ENCODE measurements at regions not wholly inside any gene's neighbourhood (a gene's known extent, or its start where the extent isn't known, plus 50 kb on each side); places are given as distances from the start of the nearest gene placed in this dataset.

DNA sequence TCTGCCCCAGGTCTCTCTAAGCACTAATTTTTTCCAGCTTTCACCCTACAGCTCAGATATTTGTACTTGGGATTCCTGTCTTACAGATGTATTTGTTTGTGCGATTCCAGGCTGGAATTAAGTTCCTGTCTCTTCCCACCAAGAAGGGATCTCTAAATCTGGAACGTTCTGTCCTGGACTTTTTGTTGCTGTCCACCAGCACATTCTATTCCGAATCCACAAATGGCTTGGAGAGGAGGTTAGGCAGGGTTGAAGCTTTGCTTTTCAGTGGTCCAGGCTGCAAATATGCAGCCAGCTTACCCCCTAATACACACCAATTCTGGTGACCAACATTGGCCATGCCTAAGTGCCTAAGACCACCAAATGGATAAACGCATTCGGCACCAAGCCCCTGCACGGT is 315.0 kb downstream of the TNS1 start:
- DNase-seq: no peak

DNA sequence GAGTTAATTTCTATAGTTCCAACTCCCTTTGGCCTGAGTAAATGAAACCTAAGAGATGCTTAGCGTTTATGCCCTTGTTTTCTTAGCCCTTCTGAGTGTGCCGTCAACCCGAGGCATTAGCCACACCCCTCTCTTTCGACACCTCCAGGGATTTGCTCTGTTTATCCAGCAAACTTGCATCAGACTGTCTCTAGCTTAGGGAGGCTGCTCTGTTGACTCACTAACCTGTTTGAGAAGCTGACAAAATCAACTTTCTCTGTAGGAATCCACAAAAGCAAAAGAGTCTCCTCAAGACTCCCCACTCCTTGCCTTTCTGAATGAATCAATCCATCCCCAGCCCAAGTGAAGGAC is 317.6 kb downstream of the TNS1 start:
- DNase-seq: no peak

DNA sequence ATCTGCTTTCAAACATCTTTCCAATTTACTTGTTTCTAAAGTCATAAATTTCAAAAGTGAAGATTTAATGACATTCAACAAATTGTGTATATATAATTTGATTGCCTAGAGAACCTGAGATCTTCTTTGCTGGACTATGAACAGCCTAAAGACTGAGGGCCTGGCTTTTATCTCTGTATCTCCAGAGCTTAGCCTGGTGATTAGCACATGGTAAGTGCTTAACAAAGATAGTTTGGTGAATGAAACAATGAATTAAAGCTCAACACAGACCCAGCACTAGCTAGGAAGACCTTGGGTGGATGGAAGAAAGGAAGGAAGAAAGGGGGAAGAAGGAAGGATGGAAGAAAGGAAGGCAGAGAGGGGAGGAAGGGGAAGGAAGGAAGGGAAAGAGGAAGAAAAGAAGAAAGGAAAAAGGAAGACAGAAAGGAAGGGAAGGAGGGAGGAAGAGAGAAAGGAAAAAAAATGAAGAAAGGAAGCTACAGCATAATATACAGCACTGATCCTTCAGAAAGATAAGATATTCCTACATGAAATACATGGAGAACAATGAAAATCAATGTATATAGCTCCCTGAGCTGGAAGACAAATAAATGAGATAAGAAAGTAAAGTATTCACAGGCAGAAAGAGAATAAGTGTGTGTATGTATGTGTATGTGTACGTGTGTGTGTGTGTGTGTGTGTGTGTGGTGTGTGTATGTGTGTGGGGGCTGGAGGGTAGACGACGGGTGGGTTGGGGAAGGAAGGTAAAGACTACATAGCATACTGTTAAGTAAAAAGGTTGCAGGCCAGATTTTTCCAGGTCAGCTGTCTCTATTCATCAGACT is 318.2 kb downstream of the TNS1 start:
- DNase-seq: no peak

DNA sequence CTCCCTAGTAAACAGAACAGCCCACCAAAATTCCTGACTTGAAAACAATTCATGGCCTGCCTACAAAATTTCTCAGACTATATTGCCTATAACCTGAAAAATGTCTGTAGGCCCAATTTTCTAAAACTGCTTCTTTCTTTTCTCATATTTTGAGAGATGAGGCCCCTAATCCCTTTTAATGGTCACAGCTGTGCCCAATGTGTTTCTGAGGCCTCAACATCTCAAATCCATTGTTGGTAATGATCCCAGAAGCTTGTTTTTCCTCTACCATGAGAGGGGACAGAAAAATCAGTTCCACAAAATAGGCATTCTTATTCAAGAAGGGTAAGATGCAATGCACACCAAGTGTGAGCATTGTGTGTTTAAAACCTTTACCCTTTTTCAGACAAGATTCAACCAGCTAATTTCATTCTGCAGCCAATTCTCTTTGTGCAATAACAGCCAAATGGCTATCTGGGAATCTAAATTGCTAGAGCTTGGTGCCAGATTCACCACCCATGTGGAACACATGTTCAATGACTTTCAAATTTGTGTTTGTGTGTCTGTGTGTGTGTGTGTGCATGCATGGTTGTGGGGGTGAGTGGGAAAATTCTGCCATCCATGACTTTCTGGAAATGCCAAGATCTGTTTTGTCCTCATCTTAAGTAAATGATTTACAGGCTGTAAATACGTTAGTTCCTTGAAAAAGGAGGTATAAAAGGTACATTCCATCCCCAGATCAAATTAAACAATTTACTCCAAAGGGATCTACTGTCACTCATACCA is 319.5 kb downstream of the TNS1 start:
- no peak for DNase-seq

GRCh38 chr2:217681791-217682190 is 321.0 kb downstream of the TNS1 start:
- no peak for DNase-seq

- no peak for DNase-seq
Measured at GRCh38 chr2:217680381-217680780, 322.4 kb downstream of the TNS1 start.

DNA sequence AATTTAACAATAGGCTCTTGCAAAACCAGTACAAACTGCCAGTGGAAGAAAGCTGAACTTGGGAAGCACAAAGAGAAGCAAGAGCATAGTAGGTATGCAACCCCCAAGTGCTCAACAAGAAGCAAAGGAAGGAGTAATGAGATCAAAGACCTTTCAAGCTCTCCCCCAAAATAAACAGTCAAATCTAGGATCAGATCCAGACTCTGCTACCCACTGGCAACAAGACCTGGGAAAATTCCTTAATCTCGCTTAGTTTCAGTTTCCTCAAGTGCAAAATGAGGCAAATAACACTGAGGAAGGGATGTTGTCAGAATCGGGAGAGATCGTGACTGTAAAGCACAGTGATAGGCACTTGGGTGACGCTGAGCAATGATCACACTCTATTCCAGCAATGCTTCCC is 329.2 kb downstream of the TNS1 start:
- DNase-seq: no peak

DNA sequence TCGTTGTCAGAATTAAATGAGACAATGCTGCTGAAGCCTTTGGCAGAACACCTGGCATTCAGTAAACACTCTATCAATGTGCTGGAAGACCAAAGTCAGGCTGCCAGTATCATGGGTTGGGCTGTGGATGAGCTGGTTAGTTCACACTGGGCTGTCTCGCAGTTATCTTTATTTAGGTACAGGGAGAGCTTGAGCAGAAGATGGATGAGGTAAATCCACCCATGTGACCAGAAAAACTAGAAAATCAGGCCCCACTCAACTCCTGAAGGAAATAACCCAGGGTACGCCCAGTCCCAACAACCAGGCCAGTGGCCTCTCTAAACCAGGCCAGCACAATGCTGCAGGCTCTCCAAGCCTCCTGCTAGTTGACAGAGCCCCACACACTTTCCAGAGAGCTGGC is 330.3 kb downstream of the TNS1 start:
- DNase-seq: no peak

- DNase-seq: no peak
Measured at GRCh38 chr2:217671871-217672270, 330.9 kb downstream of the TNS1 start.

DNA sequence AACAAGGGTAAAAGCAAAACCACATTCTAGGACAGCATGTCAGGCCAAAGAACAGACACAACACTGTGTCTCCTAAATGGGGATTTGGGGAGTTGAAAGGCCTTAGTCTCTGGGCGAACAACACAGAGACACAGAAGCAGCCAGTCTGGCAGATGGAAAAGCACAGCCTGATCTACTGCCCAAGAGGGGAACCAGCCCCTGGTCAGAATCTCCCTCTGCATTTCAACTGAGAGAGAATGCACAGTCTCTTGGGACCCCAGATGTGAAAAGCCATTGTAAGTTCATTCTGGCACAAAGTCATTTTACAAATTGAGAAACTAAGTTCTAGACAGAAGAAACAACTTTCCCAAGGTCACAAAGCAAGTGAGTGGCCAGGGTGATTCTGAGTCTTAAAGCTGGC is 331.7 kb downstream of the TNS1 start:
- no peak for DNase-seq

GRCh38 chr2:217669831-217670230 is 333.0 kb downstream of the TNS1 start:
- DNase-seq: no peak

DNA sequence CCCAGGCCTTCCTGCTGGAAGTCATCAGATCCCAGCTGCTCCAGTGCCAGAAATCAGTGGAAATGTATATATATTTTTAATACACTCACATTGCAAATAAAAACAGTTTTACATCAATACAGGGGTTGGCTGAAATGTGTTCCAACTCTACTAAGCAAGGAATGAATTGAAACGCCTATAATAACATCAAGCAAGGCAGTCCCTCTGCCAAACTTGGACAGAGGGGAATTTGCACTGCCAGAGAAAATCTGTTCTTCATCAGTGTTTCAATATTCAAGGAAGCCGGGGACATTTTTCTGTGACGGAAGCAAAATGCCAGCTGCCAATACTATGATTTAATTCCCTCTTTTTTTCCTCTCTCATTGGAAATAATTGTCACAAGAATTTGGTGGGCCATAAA is 335.3 kb downstream of the TNS1 start:
- DNase-seq: no peak

DNA sequence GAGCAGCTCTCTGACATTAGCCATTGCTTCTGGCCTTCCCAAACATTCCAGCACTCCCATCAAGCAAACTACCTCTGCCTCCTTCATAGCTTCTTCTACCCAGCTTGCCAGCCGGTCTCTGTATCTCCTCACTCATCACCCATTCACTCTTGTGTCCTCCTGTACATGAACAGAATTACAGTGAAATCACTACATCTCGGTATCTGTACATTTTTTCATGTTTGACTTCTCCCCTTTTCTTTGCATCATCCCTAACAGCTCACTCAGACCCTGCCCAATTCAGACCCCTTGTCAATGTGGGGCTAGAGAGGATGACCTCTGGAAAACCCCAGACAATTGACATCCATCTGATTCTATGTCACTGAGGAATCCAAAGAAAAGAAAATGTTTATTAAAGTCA is 335.8 kb downstream of the TNS1 start:
- DNase-seq: no peak

- DNase-seq: peak; percentile 9
Measured at GRCh38 chr2:217666338-217666737, 336.5 kb downstream of the TNS1 start.

DNA sequence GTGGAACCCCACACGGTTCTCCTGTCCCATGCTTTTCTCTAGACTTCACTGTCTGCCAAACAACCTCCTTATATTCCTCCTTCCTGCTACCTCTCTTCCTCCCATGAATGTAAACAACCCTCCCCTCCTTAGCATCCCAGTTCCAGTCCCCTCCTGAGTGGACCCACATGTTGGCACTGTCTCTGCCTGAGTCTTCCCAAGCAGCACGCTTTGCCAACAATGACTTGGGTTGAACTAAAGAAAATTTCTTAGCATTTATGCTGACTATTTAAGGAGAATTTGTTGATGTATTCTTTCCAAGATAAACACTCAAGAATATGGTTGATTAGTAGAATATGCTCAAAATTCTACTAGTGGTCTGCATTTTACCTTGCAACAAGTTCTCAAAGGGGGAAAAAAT is 338.0 kb downstream of the TNS1 start:
- no peak for DNase-seq

- DNase-seq: no peak
Measured at GRCh38 chr2:217662984-217663602, 339.7 kb downstream of the TNS1 start.

GRCh38 chr2:217661378-217661777 is 341.4 kb downstream of the TNS1 start:
- no peak for DNase-seq

GRCh38 chr2:217660423-217660822 is 342.4 kb downstream of the TNS1 start:
- no peak for DNase-seq

GRCh38 chr2:217658806-217659205 is 344.0 kb downstream of the TNS1 start:
- DNase-seq: no peak

GRCh38 chr2:217657252-217657651 is 345.5 kb downstream of the TNS1 start:
- DNase-seq: no peak

- DNase-seq: no peak
Measured at GRCh38 chr2:217656316-217656715, 346.5 kb downstream of the TNS1 start.

GRCh38 chr2:217655651-217656050 is 347.1 kb downstream of the TNS1 start:
- DNase-seq: no peak

DNA sequence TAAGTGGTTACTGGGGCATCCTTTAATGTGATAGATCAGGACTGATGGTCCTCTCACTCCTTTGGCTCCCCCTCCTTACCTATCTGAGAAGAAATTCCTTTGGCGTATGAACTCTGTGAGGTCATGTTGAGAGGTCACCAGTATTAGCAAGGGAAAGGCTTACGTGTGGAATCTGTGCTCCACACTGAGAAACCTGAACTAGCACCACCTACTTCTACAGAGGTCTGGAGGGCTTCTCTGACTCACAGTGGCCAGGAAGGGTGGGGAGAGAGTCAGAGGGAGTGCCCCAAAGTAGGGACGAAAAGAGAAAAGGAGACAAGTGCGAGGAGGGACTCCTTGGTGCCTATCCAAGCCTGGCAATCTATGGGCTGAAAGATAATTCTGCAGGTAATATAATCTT is 348.6 kb downstream of the TNS1 start:
- DNase-seq: no peak

Data from stimulated activated CD4-positive, alpha-beta T cell treated with anti-CD3 and anti-CD28 coated beads, Interleukin-15, amount 100 ng/mL, for 24 hours (primary cell).